H1 (cell line): ENCODE measurements at regions not wholly inside any gene's neighbourhood (a gene's known extent, or its start where the extent isn't known, plus 50 kb on each side); places are given as distances from the start of the nearest gene placed in this dataset.

Experiments used
- CTCF ChIA-PET: fragments of 300-600 bp; sonication (Branson Sonifier 250); formaldehyde crosslinking; loops from one replicate; lab custom pipeline; 2021; ENCODE audit not compliant: partially characterized antibody; lab: Charles Lee
- POLR2A ChIA-PET: fragments of 300-600 bp; sonication (Branson Sonifier 250); formaldehyde crosslinking; loops from one replicate; lab custom pipeline; 2021; ENCODE audit warnings: inconsistent platforms; ENCODE audit not compliant: partially characterized antibody; lab: Charles Lee
- DNase-seq, 2 experiments: peaks; one replicate each; pipeline versions ENCODE4 v3.0.0 to v3.0.0-alpha.2; 2010 to 2022; ENCODE audit warnings: low spot score in 2 of 2, low read depth in 1 of 2, mixed read lengths in 1 of 2
- FAIRE-seq: peaks from 2 replicates; lab custom pipeline; 2011; peaks lifted over from hg19 to GRCh38; lab: Jason Lieb, UNC
- H2AFZ ChIP-seq: 2 replicates; pipeline ENCODE4 v1.8.1; 2012; ENCODE audit warnings: low read length, inconsistent platforms
- H2AK5ac ChIP-seq: 2 replicates; pipeline ENCODE4 v1.6.1; 2013; ENCODE audit warnings: low read depth, low read length
- H2BK120ac ChIP-seq: replicated peaks from 2 replicates; pipeline ENCODE3; 2013; ENCODE audit warnings: low read depth, low read length, inconsistent platforms
- H2BK12ac ChIP-seq: 2 replicates; pipeline ENCODE4 v1.6.1; 2013; ENCODE audit warnings: low read depth, low read length
- H2BK15ac ChIP-seq: 2 replicates; pipeline ENCODE4 v1.6.1; 2013; ENCODE audit warnings: low read length
- H2BK20ac ChIP-seq: 2 replicates; pipeline ENCODE4 v1.6.1; 2013; ENCODE audit warnings: low read length
- H2BK5ac ChIP-seq: 2 replicates; pipeline ENCODE4 v1.6.1; 2013; ENCODE audit warnings: low read depth, low read length
- H3K14ac ChIP-seq: 2 replicates; pipeline ENCODE4 v1.6.1; 2013; ENCODE audit warnings: inconsistent platforms; ENCODE audit not compliant: insufficient read length
- H3K18ac ChIP-seq: 2 replicates; pipeline ENCODE4 v1.6.1; 2013; ENCODE audit warnings: low read length; ENCODE audit errors: extremely low read depth
- H3K23ac ChIP-seq: 2 replicates; pipeline ENCODE4 v1.6.1; 2013; ENCODE audit warnings: inconsistent platforms; ENCODE audit not compliant: insufficient read length
- H3K23me2 ChIP-seq: 2 replicates; pipeline ENCODE4 v1.6.1; 2013; ENCODE audit warnings: low read depth, low read length
- H3K27ac ChIP-seq: 2 replicates; pipeline ENCODE4 v1.6.1; 2011; ENCODE audit warnings: low read depth, low read length, inconsistent platforms
- H3K27me3 ChIP-seq, 4 experiments: replicated peaks in 1 of 4; 1 replicate in 1 of 4; 2 replicates in 3 of 4; pipeline versions ENCODE4 v1.6.1 to v1.8.1; 2011 to 2013; ENCODE audit warnings: low read length in 3 of 4, mild to moderate bottlenecking in 3 of 4, inconsistent platforms in 2 of 4, mixed read lengths in 2 of 4, moderate library complexity in 1 of 4; ENCODE audit not compliant: control insufficient read depth in 3 of 4, insufficient read depth in 3 of 4; ENCODE audit errors: extremely low read depth in 1 of 4
- H3K36me3 ChIP-seq, 4 experiments: 2 replicates each; pipeline versions ENCODE4 v1.6.1 to v1.8.1; 2011 to 2013; ENCODE audit warnings: mild to moderate bottlenecking in 4 of 4, low read length in 3 of 4, moderate library complexity in 2 of 4, control low read depth in 1 of 4, inconsistent platforms in 1 of 4; ENCODE audit not compliant: insufficient read depth in 4 of 4, control insufficient read depth in 2 of 4
- H3K4ac ChIP-seq: replicated peaks from 2 replicates; pipeline ENCODE3; 2013; ENCODE audit warnings: low read length, low read depth, mixed read lengths, inconsistent platforms; ENCODE audit not compliant: insufficient read length
- H3K4me1 ChIP-seq, 4 experiments: replicated peaks in 1 of 4; 1 replicate in 1 of 4; 2 replicates in 3 of 4; pipeline versions ENCODE4 v1.6.1 to v1.8.1; 2011 to 2013; ENCODE audit warnings: low read length in 3 of 4, inconsistent platforms in 2 of 4, mixed read lengths in 1 of 4; ENCODE audit not compliant: insufficient read depth in 4 of 4, control insufficient read depth in 3 of 4
- H3K4me2 ChIP-seq, 2 experiments: 2 replicates each; pipeline versions ENCODE4 v1.6.1 to v1.8.1; 2011 to 2013; ENCODE audit warnings: low read depth in 2 of 2, low read length in 2 of 2, control low read depth in 1 of 2, inconsistent platforms in 1 of 2, mild to moderate bottlenecking in 1 of 2; ENCODE audit not compliant: insufficient read depth in 1 of 2
- H3K4me3 ChIP-seq, 4 experiments: fragments of 200-600, 300-600 bp in 1 of 4; sonication (generic), shearing (Covaris generic), sonication (Bioruptor Twin) in 1 of 4; 2 replicates each; pipeline versions ENCODE4 v1.5.1 to v1.8.1; 2011 to 2016; ENCODE audit warnings: low read length in 4 of 4, low read depth in 3 of 4, control low read depth in 2 of 4, inconsistent platforms in 2 of 4, mild to moderate bottlenecking in 2 of 4, mixed read lengths in 1 of 4, moderate library complexity in 1 of 4; ENCODE audit not compliant: insufficient read depth in 2 of 4; ENCODE audit errors: extremely low read depth in 1 of 4
- H3K56ac ChIP-seq: replicated peaks from 2 replicates; pipeline ENCODE3; 2013; ENCODE audit warnings: low read depth, mild to moderate bottlenecking, mixed read lengths, low read length, inconsistent platforms; ENCODE audit not compliant: insufficient read length
- H3K79me1 ChIP-seq: 2 replicates; pipeline ENCODE4 v1.6.1; 2013; ENCODE audit warnings: low read depth, low read length, control low read depth
- H3K79me2 ChIP-seq, 2 experiments: 2 replicates each; pipeline versions ENCODE4 v1.6.1 to v1.8.1; 2012 to 2013; ENCODE audit warnings: low read length in 2 of 2, mild to moderate bottlenecking in 2 of 2, inconsistent platforms in 1 of 2; ENCODE audit not compliant: insufficient read depth in 2 of 2, control insufficient read depth in 1 of 2
- H3K9ac ChIP-seq, 4 experiments: replicated peaks in 1 of 4; 1 replicate in 1 of 4; 2 replicates in 3 of 4; pipeline versions ENCODE4 v1.6.1 to v1.8.1; 2011 to 2013; ENCODE audit warnings: low read depth in 3 of 4, low read length in 3 of 4, control low read depth in 2 of 4, mild to moderate bottlenecking in 2 of 4, moderate library complexity in 2 of 4, inconsistent platforms in 1 of 4; ENCODE audit errors: extremely low read depth in 1 of 4
- H3K9me3 ChIP-seq, 2 experiments: 2 replicates each; pipeline versions ENCODE4 v1.6.1 to v1.8.1; 2012 to 2013; ENCODE audit warnings: mild to moderate bottlenecking in 2 of 2, moderate library complexity in 2 of 2, control low read depth in 1 of 2, inconsistent platforms in 1 of 2, low read depth in 1 of 2, low read length in 1 of 2, mixed read lengths in 1 of 2; ENCODE audit not compliant: insufficient read depth in 2 of 2
- H4K20me1 ChIP-seq, 2 experiments: replicated peaks in 1 of 2; 2 replicates each; pipeline versions ENCODE3 to v1.8.1; 2011 to 2013; ENCODE audit warnings: inconsistent platforms in 2 of 2, low read length in 2 of 2, mild to moderate bottlenecking in 1 of 2; ENCODE audit not compliant: insufficient read depth in 2 of 2, control insufficient read depth in 1 of 2
- H4K5ac ChIP-seq: 2 replicates; pipeline ENCODE4 v1.6.1; 2013; ENCODE audit warnings: low read length, low read depth, mixed read lengths, inconsistent platforms; ENCODE audit not compliant: insufficient read length
- H4K8ac ChIP-seq: 2 replicates; pipeline ENCODE4 v1.8.0; 2013; ENCODE audit warnings: mild to moderate bottlenecking, moderate library complexity, low read length, inconsistent platforms; ENCODE audit not compliant: insufficient read depth; ENCODE audit errors: extremely low read depth
- H4K91ac ChIP-seq: replicated peaks from 2 replicates; pipeline ENCODE3; 2013; ENCODE audit warnings: low read length, mixed read lengths, inconsistent platforms; ENCODE audit not compliant: insufficient read length
- BRCA1 ChIP-seq: IDR thresholded peaks from 2 replicates; pipeline ENCODE4 v1.6.1; 2012; ENCODE audit warnings: low read depth, low read length, improper control_type of control experiment
- CTBP2 ChIP-seq: IDR thresholded peaks from 2 replicates; pipeline ENCODE4 v1.7.0; 2011; ENCODE audit warnings: borderline replicate concordance, mild to moderate bottlenecking, moderate library complexity, mixed read lengths, low read length; ENCODE audit not compliant: insufficient read depth, insufficient read length
- E2F6 ChIP-seq: IDR thresholded peaks from 2 replicates; pipeline ENCODE4 v1.6.1; 2012; ENCODE audit warnings: inconsistent platforms
- EP300 ChIP-seq, 2 experiments: IDR thresholded peaks; 1 replicate in 1 of 2; 2 replicates in 1 of 2; pipeline ENCODE4 v1.6.1; 2011 to 2012; ENCODE audit warnings: low read depth in 2 of 2, low read length in 2 of 2, mild to moderate bottlenecking in 2 of 2, borderline replicate concordance in 1 of 2, inconsistent platforms in 1 of 2, moderate library complexity in 1 of 2
- GTF2F1 ChIP-seq: IDR thresholded peaks from 2 replicates; pipeline ENCODE4 v1.6.1; 2012; ENCODE audit warnings: low read depth, low read length, improper control_type of control experiment, borderline replicate concordance
- HDAC2 ChIP-seq, 2 experiments: fragments of 300-600 bp in 1 of 2; sonication (generic) in 1 of 2; IDR thresholded peaks; 2 replicates each; pipeline ENCODE4 v1.6.1; 2011 to 2012; ENCODE audit warnings: low read depth in 2 of 2, low read length in 2 of 2, mild to moderate bottlenecking in 2 of 2, moderate library complexity in 2 of 2, borderline replicate concordance in 1 of 2, inconsistent platforms in 1 of 2
- HDAC6 ChIP-seq: IDR thresholded peaks from one replicate; pipeline ENCODE4 v1.7.1; 2012; ENCODE audit warnings: low read depth, mild to moderate bottlenecking, inconsistent platforms, low read length, moderate library complexity
- JUN ChIP-seq: IDR thresholded peaks from 2 replicates; pipeline ENCODE4 v1.6.1; 2011; ENCODE audit warnings: low read depth, mild to moderate bottlenecking, improper control_type of control experiment, low read length
- JUND ChIP-seq: IDR thresholded peaks from 2 replicates; pipeline ENCODE4 v1.6.1; 2011; ENCODE audit warnings: mild to moderate bottlenecking, improper control_type of control experiment, low read length
- KDM5A ChIP-seq: fragments of 200-600 bp; IDR thresholded peaks from 2 replicates; pipeline ENCODE4 v1.7.1; 2012; ENCODE audit warnings: mild to moderate bottlenecking, low read length, inconsistent platforms, mixed read lengths
- MAFK ChIP-seq: IDR thresholded peaks from 2 replicates; pipeline ENCODE4 v1.6.1; 2012; ENCODE audit warnings: low read depth, mild to moderate bottlenecking, improper control_type of control experiment, low read length
- POU5F1 ChIP-seq: IDR thresholded peaks from 2 replicates; pipeline ENCODE4 v1.6.1; 2011; ENCODE audit warnings: low read depth, mild to moderate bottlenecking, low read length, moderate library complexity
- SIN3A ChIP-seq, 2 experiments: IDR thresholded peaks in 1 of 2; conservative IDR thresholded peaks in 1 of 2; 2 replicates each; pipeline ENCODE4 v1.6.1; 2011 to 2012; ENCODE audit warnings: low read length in 2 of 2, improper control_type of control experiment in 1 of 2, low read depth in 1 of 2, mild to moderate bottlenecking in 1 of 2
- TCF12 ChIP-seq: IDR thresholded peaks from 2 replicates; pipeline ENCODE4 v1.6.1; 2011; ENCODE audit warnings: low read depth, mild to moderate bottlenecking, low read length
- TEAD4 ChIP-seq: IDR thresholded peaks from 2 replicates; pipeline ENCODE4 v1.6.1; 2012; ENCODE audit warnings: low read depth, low read length, inconsistent platforms, mixed read lengths

DNA sequence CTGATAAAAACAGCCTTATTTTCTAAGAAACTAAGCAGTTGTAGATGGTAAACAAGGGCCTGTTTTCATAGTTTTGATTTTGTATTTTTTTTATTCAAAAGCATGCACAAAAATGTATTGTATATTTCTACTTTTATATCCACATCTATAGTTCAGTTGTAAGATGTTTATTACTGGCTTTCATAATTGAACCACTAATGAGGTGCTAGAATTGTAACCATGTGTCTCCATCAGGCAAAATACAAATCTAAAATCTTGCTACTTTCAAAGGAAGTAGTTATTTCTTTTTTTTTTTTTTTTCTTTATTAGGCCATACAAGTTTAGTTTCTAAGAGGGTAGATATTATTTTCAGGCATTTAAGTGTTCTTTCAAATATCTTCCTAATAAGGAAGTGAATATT is 1755.0 kb downstream of the MAT2B start:
- ChIA-PET POLR2A (no interaction called here), CTCF (interaction anchor here (2.0 kb wide), 1 partner anchor 8 kb away, joined by 4 read pairs; no protein-coding TSS in a partner anchor)
- Histone ChIP-seq H3K9ac (no peak overlapping the region), H4K20me1 (no peaks in the 10 kb centered on the region), H3K56ac (no peak overlapping the region), H3K23ac (no peak overlapping the region), H3K14ac (no peak overlapping the region), H3K27me3 (no peaks in the 10 kb centered on the region), H3K23me2 (no peaks in the 10 kb centered on the region), H3K18ac (no peak overlapping the region), H3K4me2 (no peak overlapping the region), H2BK5ac (no peak overlapping the region), H2BK20ac (no peak overlapping the region), H3K27ac (no peak overlapping the region), H4K91ac (no peak overlapping the region), H2BK120ac (no peak overlapping the region), H2BK15ac (no peak overlapping the region), H2AK5ac (no peak overlapping the region), H2AFZ (no peak overlapping the region), H2BK12ac (no peak overlapping the region), H3K36me3 (no peaks in the 10 kb centered on the region), H3K79me2 (no peaks in the 10 kb centered on the region), H3K9me3 (no peaks in the 10 kb centered on the region), H3K4me1 (peaks cover 0 to 5% (median 0%) of the 10 kb centered on the region in 4 experiments; a peak in 1 of 7 replicates), H3K4me3 (no peak overlapping the region), H4K8ac (no peak overlapping the region), H3K4ac (no peak overlapping the region), H3K79me1 (no peaks in the 10 kb centered on the region), H4K5ac (no peak overlapping the region)
- FAIRE-seq (no peak), DNase-seq (no peak)
- TF ChIP-seq HDAC6: no peak
- TF ChIP-seq TCF12: no peak
- TF ChIP-seq CTBP2: no peak
- TF ChIP-seq GTF2F1: no peak
- no peak for TF ChIP-seq MAFK
- TF ChIP-seq JUN: no peak
- no peak for TF ChIP-seq TEAD4
- TF ChIP-seq SIN3A (conservative IDR thresholded peaks at IDR 0.05 in 1 of 2, IDR thresholded peaks at IDR 0.05 in 1 of 2; ENCODE audit: low read depth in 1 of 2, low read length in 2 of 2): no peak
- TF ChIP-seq POU5F1: no peak
- no peak for TF ChIP-seq KDM5A
- TF ChIP-seq E2F6: no peak
- no peak for TF ChIP-seq BRCA1
- TF ChIP-seq JUND: no peak
- no peak for TF ChIP-seq HDAC2 (IDR thresholded peaks at IDR 0.05; ENCODE audit: borderline replicate concordance in 1 of 2, low read depth in 2 of 2, low read length in 2 of 2)
- TF ChIP-seq EP300 (IDR thresholded peaks at IDR 0.05; ENCODE audit: borderline replicate concordance in 1 of 2, low read depth in 2 of 2, low read length in 2 of 2): no peak
